Psoas muscle (tissue), 7 donors: ENCODE measurements at regions not wholly inside any gene's neighbourhood (a gene's known extent, or its start where the extent isn't known, plus 50 kb on each side); places are given as distances from the start of the nearest gene placed in this dataset.
"Not testable (repeated sequence)": the region's sequence is repeated elsewhere in the genome, so short reads cannot be mapped to it uniquely, and the experiment has no call there.

Experiments used
- ATAC-seq, 4 donors: fragments of 200-7000 bp; cut with Tn5 transposase; one replicate each; pipeline ENCODE4 v1.9.1; 2020; ENCODE audit warnings: moderate library complexity in 3 of 4, mild to moderate bottlenecking in 2 of 4
- DNase-seq, 2 donors: peaks; one replicate each; pipeline ENCODE4 v3.0.0-alpha.2; 2020
- H3K27ac ChIP-seq: fragments of 200-600 bp; one replicate; pipeline ENCODE4 v1.8.0; 2022
- H3K27me3 ChIP-seq, 3 donors: fragments of 200-600 bp in 1 of 3; one replicate each; pipeline versions ENCODE4 v1.6.1 to v1.8.0; 2013 to 2022; ENCODE audit warnings: low read length in 2 of 3, mild to moderate bottlenecking in 2 of 3, moderate library complexity in 1 of 3; ENCODE audit not compliant: insufficient read depth in 3 of 3
- H3K36me3 ChIP-seq, 2 donors: fragments of 200-600 bp in 1 of 2; one replicate each; pipeline versions ENCODE4 v1.6.1 to v1.8.0; 2013 to 2022; ENCODE audit warnings: low read depth in 1 of 2, mild to moderate bottlenecking in 1 of 2, moderate library complexity in 1 of 2; ENCODE audit not compliant: insufficient read depth in 1 of 2
- H3K4me1 ChIP-seq: fragments of 200-600 bp; one replicate; pipeline ENCODE4 v1.8.0; 2022
- H3K4me3 ChIP-seq: fragments of 200-600 bp; one replicate; pipeline ENCODE4 v1.8.0; 2022; ENCODE audit warnings: mild to moderate bottlenecking
- H3K9me3 ChIP-seq: fragments of 200-600 bp; one replicate; pipeline ENCODE4 v1.8.0; 2022
- WGBS, 3 donors: extraction: QIAGEN DNeasy Blood & Tissue Kit; methylation state at CpG; one replicate each; pipeline versions ENCODE4 v1.1.6 to v1.1.7; 2013; 5-methylcytosine and 5-hydroxymethylcytosine counted together
- intact Hi-C, 2 donors: fragments of 100-400 bp; cut with DNase I; formaldehyde crosslinking; loops; one replicate each; pipeline versions ENCODE4 v1.11.0 to v1.14.2; 2022
- TF ChIP-seq, protein P1 (sequence below): fragments of 200-600 bp; IDR thresholded peaks from one replicate; pipeline ENCODE4 v1.8.0; 2022; ENCODE audit warnings: antibody characterized with exemption
- donor health status: healthy with polysubstance abuse.
- donor health status: DM: no; HTN: no; CAD: no; lungs with moderate emphysema.
- donor health status: Bipolar disorder and iron deficiency.
- donor health status: healthy.
- donor health status: DM: yes; HTN: yes; CAD: no.
- donor health status: DM: no; HTN: no; CAD: no.
- donor health status: DM: yes; HTN: yes; CAD: no.

DNA sequence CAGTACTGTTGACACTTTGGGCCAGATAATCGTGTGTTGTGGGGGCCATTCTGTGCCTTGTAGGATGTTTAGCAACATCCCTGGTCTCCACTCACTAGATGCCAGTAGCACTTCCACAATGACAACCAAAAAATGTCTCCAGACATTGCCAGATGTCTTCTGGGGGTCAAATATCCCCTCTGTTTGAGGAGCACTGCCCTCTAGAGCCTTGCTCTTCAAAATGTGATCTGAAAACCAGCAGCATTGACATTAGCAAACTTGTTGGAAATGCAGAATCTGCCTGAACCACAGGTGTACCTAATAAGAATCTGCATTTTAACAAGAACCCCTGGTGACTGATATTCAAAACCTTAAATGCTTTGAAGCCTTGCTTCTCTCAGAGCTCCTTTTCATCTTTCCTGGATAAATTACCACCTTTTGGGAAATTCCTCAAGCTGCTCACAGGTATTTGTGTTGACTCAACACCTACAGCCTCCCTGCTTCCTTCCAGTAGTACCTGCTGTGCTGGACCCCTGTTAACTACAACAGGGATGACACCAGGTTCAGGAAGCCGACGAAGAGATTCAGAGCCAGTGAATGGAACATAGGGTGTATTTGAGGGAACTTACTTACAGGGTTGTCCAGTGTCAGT is 459.0 kb upstream of the NR3C2 start:
- DNase-seq (no peak), ATAC-seq (no peak)
- H3K4me1 ChIP-seq = no peaks in the 10 kb centered on the region
- WGBS, 3 donors = 58 to 63% (median 61%) methylated on average over 3 of the region's 3 CpGs
- TF ChIP-seq, protein P1, sequence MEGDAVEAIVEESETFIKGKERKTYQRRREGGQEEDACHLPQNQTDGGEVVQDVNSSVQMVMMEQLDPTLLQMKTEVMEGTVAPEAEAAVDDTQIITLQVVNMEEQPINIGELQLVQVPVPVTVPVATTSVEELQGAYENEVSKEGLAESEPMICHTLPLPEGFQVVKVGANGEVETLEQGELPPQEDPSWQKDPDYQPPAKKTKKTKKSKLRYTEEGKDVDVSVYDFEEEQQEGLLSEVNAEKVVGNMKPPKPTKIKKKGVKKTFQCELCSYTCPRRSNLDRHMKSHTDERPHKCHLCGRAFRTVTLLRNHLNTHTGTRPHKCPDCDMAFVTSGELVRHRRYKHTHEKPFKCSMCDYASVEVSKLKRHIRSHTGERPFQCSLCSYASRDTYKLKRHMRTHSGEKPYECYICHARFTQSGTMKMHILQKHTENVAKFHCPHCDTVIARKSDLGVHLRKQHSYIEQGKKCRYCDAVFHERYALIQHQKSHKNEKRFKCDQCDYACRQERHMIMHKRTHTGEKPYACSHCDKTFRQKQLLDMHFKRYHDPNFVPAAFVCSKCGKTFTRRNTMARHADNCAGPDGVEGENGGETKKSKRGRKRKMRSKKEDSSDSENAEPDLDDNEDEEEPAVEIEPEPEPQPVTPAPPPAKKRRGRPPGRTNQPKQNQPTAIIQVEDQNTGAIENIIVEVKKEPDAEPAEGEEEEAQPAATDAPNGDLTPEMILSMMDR = no peak
- no peaks in the 10 kb centered on the region for H3K27me3 ChIP-seq
- intact Hi-C loops = no loop called here
- no peaks in the 10 kb centered on the region for H3K36me3 ChIP-seq
- no peak overlapping the region for H3K4me3 ChIP-seq
- H3K9me3 ChIP-seq = peaks cover 5% of the 10 kb centered on the region
- no peak overlapping the region for H3K27ac ChIP-seq

GRCh38 chr4:148898139-148898538 is 455.9 kb upstream of the NR3C2 start:
- DNase-seq, ATAC-seq, H3K27me3 ChIP-seq, H3K4me3 ChIP-seq, H3K9me3 ChIP-seq, H3K27ac ChIP-seq, intact Hi-C loops, H3K4me1 ChIP-seq, H3K36me3 ChIP-seq: not testable (repeated sequence)

- WGBS, 3 donors = 81 to 88% (median 83%) methylated on average over 3 of the region's 3 CpGs
- H3K9me3 ChIP-seq = peaks cover 6% of the 10 kb centered on the region
Measured at GRCh38 chr4:148893095-148893494, 450.9 kb upstream of the NR3C2 start.

GRCh38 chr4:148883891-148884290 is 441.7 kb upstream of the NR3C2 start:
- Histone ChIP-seq H3K4me1 (no peaks in the 10 kb centered on the region), H3K9me3 (no peaks in the 10 kb centered on the region), H3K27ac (no peak overlapping the region), H3K36me3 (no peaks in the 10 kb centered on the region), H3K27me3 (peaks cover 0 to 2% (median 0%) of the 10 kb centered on the region in 3 donors), H3K4me3 (no peak overlapping the region)
- no peak for DNase-seq
- intact Hi-C loops = no loop called here
- 87 to 94% (median 89%) methylated on average over 3 of the region's 3 CpGs for WGBS, 3 donors
- ATAC-seq = no peak
- TF ChIP-seq, protein P1 = no peak

More at GRCh38 chr4:148893095-148893494, 450.9 kb upstream of the NR3C2 start:
- H3K27me3 ChIP-seq = no peaks in the 10 kb centered on the region
- H3K27ac ChIP-seq = no peak overlapping the region
- H3K36me3 ChIP-seq = no peaks in the 10 kb centered on the region
- ATAC-seq (no peak), DNase-seq (no peak)
- no peak overlapping the region for H3K4me3 ChIP-seq
- H3K4me1 ChIP-seq = no peaks in the 10 kb centered on the region
- TF ChIP-seq, protein P1 = no peak
- intact Hi-C loops = no loop called here

DNA sequence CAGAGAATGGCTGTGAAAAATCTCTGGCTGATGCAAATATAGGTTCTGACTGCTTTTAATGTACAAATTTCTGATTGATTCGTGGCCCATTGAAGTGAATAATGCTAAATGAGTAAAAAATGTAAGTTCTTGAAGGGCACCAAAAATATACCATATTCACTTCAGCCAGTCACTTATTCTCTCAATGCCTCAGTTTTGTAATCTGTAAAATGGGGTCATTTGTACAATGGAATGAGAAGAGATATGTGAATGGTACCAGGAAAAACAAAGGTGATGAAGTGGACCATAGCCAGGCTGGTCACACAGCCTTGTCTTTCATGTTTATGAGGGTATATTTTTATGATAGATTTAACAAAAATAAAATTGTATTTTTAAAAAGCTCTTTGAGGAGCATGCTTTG is 441.2 kb upstream of the NR3C2 start:
- Histone ChIP-seq H3K4me1 (no peaks in the 10 kb centered on the region), H3K36me3 (no peaks in the 10 kb centered on the region), H3K27me3 (peaks cover 0 to 2% (median 0%) of the 10 kb centered on the region in 3 donors), H3K9me3 (no peaks in the 10 kb centered on the region), H3K4me3 (no peak overlapping the region), H3K27ac (no peak overlapping the region)
- intact Hi-C loops = no loop called here
- ATAC-seq = no peak
- 88 to 100% (median 96%) methylated on average over 1 of the region's 1 CpG for WGBS, 3 donors
- DNase-seq = no peak
- TF ChIP-seq, protein P1 = no peak
